MV-4-11 (cell line): ENCODE measurements at regions not wholly inside any gene's neighbourhood (a gene's known extent, or its start where the extent isn't known, plus 50 kb on each side); places are given as distances from the start of the nearest gene placed in this dataset.

ENCODE experiments used
- DNase-seq: peaks from one replicate; lab custom pipeline; 2025; lab: John Stamatoyannopoulos, UW

GRCh38 chr11:101401245-101401644 is 182.6 kb downstream of the TRPC6 start:
- DNase-seq: no peak

- no peak for DNase-seq
Measured at GRCh38 chr11:101397979-101398378, 185.8 kb downstream of the TRPC6 start.

- no peak for DNase-seq
Measured at GRCh38 chr11:101390539-101390938, 193.3 kb downstream of the TRPC6 start.

GRCh38 chr11:101369835-101370234 is 214.0 kb downstream of the TRPC6 start:
- DNase-seq: no peak

GRCh38 chr11:101363706-101364275 is 220.0 kb downstream of the TRPC6 start:
- no peak for DNase-seq

GRCh38 chr11:101362643-101363042 is 221.2 kb downstream of the TRPC6 start:
- no peak for DNase-seq

- DNase-seq: no peak
Measured at GRCh38 chr11:101357771-101358170, 226.0 kb downstream of the TRPC6 start.

- DNase-seq: no peak
Measured at GRCh38 chr11:101354801-101355200, 225.2 kb upstream of the PGR start.

- no peak for DNase-seq
Measured at GRCh38 chr11:101348786-101349185, 219.2 kb upstream of the PGR start.

GRCh38 chr11:101346591-101346990 is 217.0 kb upstream of the PGR start:
- no peak for DNase-seq

GRCh38 chr11:101345891-101346290 is 216.3 kb upstream of the PGR start:
- DNase-seq: no peak

GRCh38 chr11:101342307-101342706 is 212.7 kb upstream of the PGR start:
- DNase-seq: no peak

GRCh38 chr11:101341578-101341977 is 212.0 kb upstream of the PGR start:
- DNase-seq: no peak

GRCh38 chr11:101336858-101337257 is 207.2 kb upstream of the PGR start:
- DNase-seq: no peak

- no peak for DNase-seq
Measured at GRCh38 chr11:101336155-101336554, 206.5 kb upstream of the PGR start.

- DNase-seq: no peak
Measured at GRCh38 chr11:101334581-101334980, 205.0 kb upstream of the PGR start.

- DNase-seq: no peak
Measured at GRCh38 chr11:101331411-101331810, 201.8 kb upstream of the PGR start.

GRCh38 chr11:101327908-101328307 is 198.3 kb upstream of the PGR start:
- DNase-seq: peak; percentile 70

- DNase-seq: no peak
Measured at GRCh38 chr11:101326141-101326540, 196.5 kb upstream of the PGR start.

GRCh38 chr11:101323997-101324396 is 194.4 kb upstream of the PGR start:
- DNase-seq: peak; percentile 28

GRCh38 chr11:101321222-101321621 is 191.6 kb upstream of the PGR start:
- no peak for DNase-seq

- no peak for DNase-seq
Measured at GRCh38 chr11:101306721-101307120, 177.1 kb upstream of the PGR start.

GRCh38 chr11:101305496-101305895 is 175.9 kb upstream of the PGR start:
- DNase-seq: no peak

GRCh38 chr11:101299210-101299609 is 169.6 kb upstream of the PGR start:
- no peak for DNase-seq

- no peak for DNase-seq
Measured at GRCh38 chr11:101296896-101297295, 167.3 kb upstream of the PGR start.
